Ecto neural progenitor cell (in vitro differentiated cells): ENCODE measurements at regions not wholly inside any gene's neighbourhood (a gene's known extent, or its start where the extent isn't known, plus 50 kb on each side); places are given as distances from the start of the nearest gene placed in this dataset.
"Not testable (repeated sequence)": the region's sequence is repeated elsewhere in the genome, so short reads cannot be mapped to it uniquely, and the experiment has no call there.

Experiments used
- DNase-seq: peaks from one replicate; pipeline ENCODE4 v3.0.0-alpha.2; 2018; ENCODE audit warnings: low spot score

- DNase-seq: no peak
Observed at GRCh38 chr1:68868606-68869005, 371.7 kb upstream of the DEPDC1 start.

GRCh38 chr1:68873144-68873543, 376.3 kb upstream of the DEPDC1 start:
- no peak for DNase-seq

- not testable (repeated sequence) for DNase-seq
Observed at GRCh38 chr1:68881330-68882194, 384.7 kb upstream of the DEPDC1 start.

GRCh38 chr1:68889471-68889870, 392.6 kb upstream of the DEPDC1 start:
- no peak for DNase-seq

GRCh38 chr1:68890736-68891135, 393.9 kb upstream of the DEPDC1 start:
- DNase-seq: no peak

- no peak for DNase-seq
Observed at GRCh38 chr1:68904477-68904876, 407.6 kb upstream of the DEPDC1 start.

GRCh38 chr1:68906431-68906830, 409.5 kb upstream of the DEPDC1 start:
- DNase-seq: no peak

GRCh38 chr1:68907491-68907890, 410.6 kb upstream of the DEPDC1 start:
- DNase-seq: no peak

- no peak for DNase-seq
Observed at GRCh38 chr1:68908316-68908715, 411.4 kb upstream of the DEPDC1 start.

GRCh38 chr1:68916221-68916902, 419.5 kb upstream of the DEPDC1 start:
- DNase-seq: no peak

GRCh38 chr1:68917456-68917855, 420.6 kb upstream of the DEPDC1 start:
- DNase-seq: no peak

GRCh38 chr1:68918563-68918962, 421.7 kb upstream of the DEPDC1 start:
- DNase-seq: no peak

GRCh38 chr1:68919075-68919474, 422.2 kb upstream of the DEPDC1 start:
- DNase-seq: no peak

- not testable (repeated sequence) for DNase-seq
Observed at GRCh38 chr1:68923475-68924088, 426.7 kb upstream of the DEPDC1 start.

- DNase-seq: no peak
Observed at GRCh38 chr1:68930101-68930500, 433.2 kb upstream of the DEPDC1 start.

GRCh38 chr1:68936530-68936929, 439.6 kb upstream of the DEPDC1 start:
- DNase-seq: no peak

GRCh38 chr1:68938051-68938666, 441.3 kb upstream of the DEPDC1 start:
- DNase-seq: no peak

- DNase-seq: no peak
Observed at GRCh38 chr1:68950036-68950435, 453.2 kb upstream of the DEPDC1 start.

GRCh38 chr1:68953311-68953710, 456.4 kb upstream of the DEPDC1 start:
- DNase-seq: no peak

- DNase-seq: no peak
Observed at GRCh38 chr1:68954841-68955240, 458.0 kb upstream of the DEPDC1 start.

- no peak for DNase-seq
Observed at GRCh38 chr1:68955424-68955823, 458.5 kb upstream of the DEPDC1 start.

GRCh38 chr1:68958958-68959357, 462.1 kb upstream of the DEPDC1 start:
- no peak for DNase-seq
